Colonic mucosa (tissue), 4 donors: ENCODE measurements at regions not wholly inside any gene's neighbourhood (a gene's known extent, or its start where the extent isn't known, plus 50 kb on each side); places are given as distances from the start of the nearest gene placed in this dataset.

Experiments
- DNase-seq: peaks from one replicate; pipeline ENCODE4 v3.0.0-alpha.2; 2020
- H3K27ac ChIP-seq: fragments of 200-600 bp; one replicate; pipeline ENCODE4 v1.8.0; 2021
- H3K27me3 ChIP-seq: fragments of 200-600 bp; one replicate; pipeline ENCODE4 v1.8.0; 2021
- H3K36me3 ChIP-seq: fragments of 200-600 bp; one replicate; pipeline ENCODE4 v1.8.0; 2021
- H3K4me1 ChIP-seq: fragments of 200-600 bp; one replicate; pipeline ENCODE4 v1.8.0; 2021; ENCODE audit warnings: mild to moderate bottlenecking
- H3K4me3 ChIP-seq: fragments of 200-600 bp; one replicate; pipeline ENCODE4 v1.8.0; 2021
- H3K9ac ChIP-seq, 2 donors: one replicate each; pipeline ENCODE4 v1.7.0; 2013; ENCODE audit warnings: control low read depth in 2 of 2, low read depth in 2 of 2, low read length in 2 of 2
- H3K9me3 ChIP-seq: fragments of 200-600 bp; one replicate; pipeline ENCODE4 v1.8.0; 2021
- intact Hi-C: fragments of 100-400 bp; cut with DNase I; formaldehyde crosslinking; loops from one replicate; pipeline ENCODE4 v1.14.1; 2022
- TF ChIP-seq, protein P1 (sequence below): fragments of 200-600 bp; IDR thresholded peaks from one replicate; pipeline ENCODE4 v1.8.0; 2022; ENCODE audit warnings: antibody characterized with exemption, mild to moderate bottlenecking
- donor health status: healthy.
- donor health status: DM: no; HTN: no; CAD: no.
- donor health status: DM: no; HTN: no; CAD: no.

DNA sequence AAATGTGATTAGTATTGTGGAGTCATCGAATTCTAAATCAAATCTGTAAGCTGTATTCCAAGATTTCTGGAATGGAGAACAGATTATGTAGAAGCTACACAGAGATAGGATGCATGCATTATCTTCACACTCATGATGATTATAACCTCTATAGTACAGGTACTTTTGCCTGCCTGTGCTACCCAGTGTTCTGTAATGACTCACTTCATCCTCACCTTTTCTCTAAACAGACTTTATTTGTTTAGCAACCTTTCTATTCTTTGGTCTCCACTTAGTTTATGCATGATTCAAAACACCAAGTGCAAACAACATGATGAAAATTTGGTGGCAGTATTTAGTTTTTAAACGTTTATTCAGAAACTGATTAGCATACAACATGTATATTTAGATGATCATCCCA lies 68.4 kb upstream of the PRPS1L1 start:
- intact Hi-C loops, result no loop called here
- no peaks in the 10 kb centered on the region for H3K4me1 ChIP-seq
- TF ChIP-seq, protein P1, sequence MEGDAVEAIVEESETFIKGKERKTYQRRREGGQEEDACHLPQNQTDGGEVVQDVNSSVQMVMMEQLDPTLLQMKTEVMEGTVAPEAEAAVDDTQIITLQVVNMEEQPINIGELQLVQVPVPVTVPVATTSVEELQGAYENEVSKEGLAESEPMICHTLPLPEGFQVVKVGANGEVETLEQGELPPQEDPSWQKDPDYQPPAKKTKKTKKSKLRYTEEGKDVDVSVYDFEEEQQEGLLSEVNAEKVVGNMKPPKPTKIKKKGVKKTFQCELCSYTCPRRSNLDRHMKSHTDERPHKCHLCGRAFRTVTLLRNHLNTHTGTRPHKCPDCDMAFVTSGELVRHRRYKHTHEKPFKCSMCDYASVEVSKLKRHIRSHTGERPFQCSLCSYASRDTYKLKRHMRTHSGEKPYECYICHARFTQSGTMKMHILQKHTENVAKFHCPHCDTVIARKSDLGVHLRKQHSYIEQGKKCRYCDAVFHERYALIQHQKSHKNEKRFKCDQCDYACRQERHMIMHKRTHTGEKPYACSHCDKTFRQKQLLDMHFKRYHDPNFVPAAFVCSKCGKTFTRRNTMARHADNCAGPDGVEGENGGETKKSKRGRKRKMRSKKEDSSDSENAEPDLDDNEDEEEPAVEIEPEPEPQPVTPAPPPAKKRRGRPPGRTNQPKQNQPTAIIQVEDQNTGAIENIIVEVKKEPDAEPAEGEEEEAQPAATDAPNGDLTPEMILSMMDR, result no peak
- H3K4me3 ChIP-seq, result no peak overlapping the region
- H3K27ac ChIP-seq, result no peak overlapping the region
- DNase-seq, result no peak
- no peaks in the 10 kb centered on the region for H3K9me3 ChIP-seq
- no peaks in the 10 kb centered on the region for H3K27me3 ChIP-seq
- no peak overlapping the region for H3K9ac ChIP-seq
- no peaks in the 10 kb centered on the region for H3K36me3 ChIP-seq

GRCh38 chr7:18102576-18102975 lies 74.9 kb upstream of the PRPS1L1 start:
- no peaks in the 10 kb centered on the region for H3K36me3 ChIP-seq
- no peak overlapping the region for H3K27ac ChIP-seq
- intact Hi-C loops, result no loop called here
- TF ChIP-seq, protein P1, result no peak
- H3K27me3 ChIP-seq, result no peaks in the 10 kb centered on the region
- H3K4me1 ChIP-seq, result no peaks in the 10 kb centered on the region
- no peak overlapping the region for H3K9ac ChIP-seq
- H3K9me3 ChIP-seq, result no peaks in the 10 kb centered on the region
- no peak for DNase-seq
- no peak overlapping the region for H3K4me3 ChIP-seq

- intact Hi-C loops, result no loop called here
- Histone ChIP-seq H3K4me1 (no peaks in the 10 kb centered on the region), H3K36me3 (no peaks in the 10 kb centered on the region), H3K9ac (no peak overlapping the region), H3K27ac (no peak overlapping the region), H3K9me3 (no peaks in the 10 kb centered on the region), H3K27me3 (no peaks in the 10 kb centered on the region), H3K4me3 (no peak overlapping the region)
- TF ChIP-seq, protein P1, result no peak
- no peak for DNase-seq
Measured at GRCh38 chr7:18103436-18104218, 76.0 kb upstream of the PRPS1L1 start.

GRCh38 chr7:18109762-18110161 lies 82.1 kb upstream of the PRPS1L1 start:
- TF ChIP-seq, protein P1, result no peak
- Histone ChIP-seq H3K36me3 (no peaks in the 10 kb centered on the region), H3K9ac (no peak overlapping the region), H3K9me3 (no peaks in the 10 kb centered on the region), H3K27ac (no peak overlapping the region), H3K4me1 (no peaks in the 10 kb centered on the region), H3K4me3 (no peak overlapping the region), H3K27me3 (no peaks in the 10 kb centered on the region)
- intact Hi-C loops, result no loop called here
- DNase-seq, result no peak

GRCh38 chr7:18116661-18117060 lies 89.0 kb upstream of the PRPS1L1 start:
- DNase-seq, result no peak
- Histone ChIP-seq H3K9me3 (no peaks in the 10 kb centered on the region), H3K27me3 (no peaks in the 10 kb centered on the region), H3K27ac (no peak overlapping the region), H3K4me3 (no peak overlapping the region), H3K9ac (no peak overlapping the region), H3K36me3 (no peaks in the 10 kb centered on the region), H3K4me1 (no peaks in the 10 kb centered on the region)
- intact Hi-C loops, result no loop called here
- TF ChIP-seq, protein P1, result no peak
